IMR-90 (cell line): ENCODE measurements at regions not wholly inside any gene's neighbourhood (a gene's known extent, or its start where the extent isn't known, plus 50 kb on each side); places are given as distances from the start of the nearest gene placed in this dataset.

Experiments used
- ATAC-seq: fragments of 200-7000 bp; cut with Tn5 transposase; 2 replicates; pipeline ENCODE4 v1.9.1; 2020; ENCODE audit warnings: low read depth, mild to moderate bottlenecking, moderate library complexity
- BruUV-seq: library from RNA; stranded (reverse); fragments of 400-500 nt; replicated peaks from 2 replicates; lab custom pipeline; 2021; lab: Mats Ljungman, UMichigan
- CTCF ChIA-PET: fragments of 300-600 bp; formaldehyde crosslinking; extraction: SDS; loops from one replicate; lab custom pipeline; 2021; ENCODE audit warnings: antibody characterized with exemption; lab: Yijun Ruan, JAX
- POLR2A ChIA-PET: fragments of 300-600 bp; sonication (Branson Sonifier 250); formaldehyde crosslinking; loops from one replicate; lab custom pipeline; 2022; ENCODE audit warnings: antibody characterized with exemption; ENCODE audit not compliant: unreplicated experiment; lab: Charles Lee
- DNase-seq: peaks from one replicate; pipeline ENCODE4 v3.0.0; 2013
- H2AFZ ChIP-seq: replicated peaks from 2 replicates; pipeline ENCODE3; 2013; ENCODE audit warnings: low read length, mild to moderate bottlenecking; ENCODE audit not compliant: poor library complexity
- H2AK5ac ChIP-seq: 2 replicates; pipeline ENCODE4 v1.6.1; 2013; ENCODE audit warnings: low read depth, low read length, inconsistent platforms
- H2AK9ac ChIP-seq: replicated peaks from 2 replicates; pipeline ENCODE3; 2013; ENCODE audit warnings: mild to moderate bottlenecking, low read depth, low read length, moderate library complexity; ENCODE audit not compliant: poor library complexity
- H2BK120ac ChIP-seq: 2 replicates; pipeline ENCODE4 v1.6.1; 2013; ENCODE audit warnings: low read depth, low read length, inconsistent platforms
- H2BK15ac ChIP-seq: 3 replicates; pipeline ENCODE4 v1.6.1; 2013; ENCODE audit warnings: low read depth, low read length, inconsistent platforms
- H2BK20ac ChIP-seq: 2 replicates; pipeline ENCODE4 v1.6.1; 2013; ENCODE audit warnings: low read depth, mild to moderate bottlenecking, inconsistent platforms, low read length, moderate library complexity
- H2BK5ac ChIP-seq: 2 replicates; pipeline ENCODE4 v1.6.1; 2013; ENCODE audit warnings: mild to moderate bottlenecking, low read depth, low read length, inconsistent platforms; ENCODE audit not compliant: poor library complexity, severe bottlenecking
- H3K14ac ChIP-seq: replicated peaks from 2 replicates; pipeline ENCODE4 v1.6.1; 2013; ENCODE audit warnings: low read depth, low read length, inconsistent platforms
- H3K18ac ChIP-seq: 2 replicates; pipeline ENCODE4 v1.6.1; 2013; ENCODE audit warnings: low read depth, low read length, control low read depth
- H3K23ac ChIP-seq: 2 replicates; pipeline ENCODE4 v1.6.1; 2013; ENCODE audit warnings: low read depth, low read length, inconsistent platforms
- H3K27ac ChIP-seq: 2 replicates; pipeline ENCODE4 v1.5.1; 2013; ENCODE audit warnings: mild to moderate bottlenecking, control low read depth, low read length; ENCODE audit not compliant: insufficient read depth
- H3K27me3 ChIP-seq: 2 replicates; pipeline ENCODE4 v1.6.1; 2013; ENCODE audit warnings: low read length; ENCODE audit not compliant: control insufficient read depth, insufficient read depth
- H3K36me3 ChIP-seq: 2 replicates; pipeline ENCODE4 v1.6.1; 2013; ENCODE audit warnings: low read length, mixed read lengths; ENCODE audit not compliant: control insufficient read depth, insufficient read depth
- H3K4ac ChIP-seq: 2 replicates; pipeline ENCODE4 v1.6.1; 2013; ENCODE audit warnings: low read depth, low read length, inconsistent platforms
- H3K4me1 ChIP-seq: 2 replicates; pipeline ENCODE4 v1.6.1; 2013; ENCODE audit warnings: low read length, mixed read lengths; ENCODE audit not compliant: control insufficient read depth, insufficient read depth
- H3K4me2 ChIP-seq: 2 replicates; pipeline ENCODE4 v1.6.1; 2013; ENCODE audit warnings: low read depth, mild to moderate bottlenecking, control low read depth, low read length, moderate library complexity
- H3K4me3 ChIP-seq: 2 replicates; pipeline ENCODE4 v1.5.1; 2013; ENCODE audit warnings: low read depth, mild to moderate bottlenecking, control low read depth, low read length, moderate library complexity; ENCODE audit not compliant: insufficient read depth
- H3K56ac ChIP-seq: 2 replicates; pipeline ENCODE4 v1.6.1; 2013; ENCODE audit warnings: low read length, inconsistent platforms; ENCODE audit not compliant: insufficient read depth; ENCODE audit errors: extremely low read depth
- H3K79me1 ChIP-seq, 2 experiments: 2 replicates each; pipeline ENCODE4 v1.6.1; 2013; ENCODE audit warnings: low read length in 2 of 2, inconsistent platforms in 1 of 2, low read depth in 1 of 2
- H3K9ac ChIP-seq: 2 replicates; pipeline ENCODE4 v1.6.1; 2013; ENCODE audit warnings: low read depth, low read length, control low read depth
- H3K9me1 ChIP-seq: 2 replicates; pipeline ENCODE4 v1.6.1; 2013; ENCODE audit warnings: low read length, inconsistent platforms; ENCODE audit not compliant: insufficient read depth
- H3K9me3 ChIP-seq: 2 replicates; pipeline ENCODE4 v1.6.1; 2013; ENCODE audit warnings: low read length; ENCODE audit not compliant: control insufficient read depth, insufficient read depth
- H4K20me1 ChIP-seq: 2 replicates; pipeline ENCODE4 v1.6.1; 2013; ENCODE audit warnings: low read length, inconsistent platforms; ENCODE audit not compliant: insufficient read depth
- H4K5ac ChIP-seq: 2 replicates; pipeline ENCODE4 v1.6.1; 2013; ENCODE audit warnings: mild to moderate bottlenecking, low read depth, low read length, control low read depth
- H4K8ac ChIP-seq, 2 experiments: 2 replicates each; pipeline ENCODE4 v1.6.1; 2013; ENCODE audit warnings: low read depth in 2 of 2, low read length in 2 of 2, control low read depth in 1 of 2, inconsistent platforms in 1 of 2
- H4K91ac ChIP-seq: 2 replicates; pipeline ENCODE4 v1.6.1; 2013; ENCODE audit warnings: low read depth, low read length, inconsistent platforms; ENCODE audit not compliant: insufficient read depth
- CEBPB ChIP-seq: IDR thresholded peaks from 2 replicates; pipeline ENCODE4 v1.6.1; 2012; ENCODE audit warnings: low read depth, low read length, improper control_type of control experiment
- CHD1 ChIP-seq: IDR thresholded peaks from 2 replicates; pipeline ENCODE4 v1.6.1; 2012; ENCODE audit warnings: low read depth, low read length, improper control_type of control experiment
- FOS ChIP-seq: fragments of 150-350 bp; IDR thresholded peaks from 2 replicates; pipeline ENCODE4 v1.6.1; 2016; ENCODE audit warnings: low read depth, low read length
- MAFK ChIP-seq: IDR thresholded peaks from 2 replicates; pipeline ENCODE4 v1.6.1; 2012; ENCODE audit warnings: low read depth, low read length, improper control_type of control experiment
- MAZ ChIP-seq: IDR thresholded peaks from 2 replicates; pipeline ENCODE4 v1.6.1; 2012; ENCODE audit warnings: low read depth, mild to moderate bottlenecking, low read length, improper control_type of control experiment, moderate library complexity, borderline replicate concordance
- MXI1 ChIP-seq: IDR thresholded peaks from 2 replicates; pipeline ENCODE4 v1.6.1; 2012; ENCODE audit warnings: low read depth, mild to moderate bottlenecking, low read length, moderate library complexity, borderline replicate concordance
- NFE2L2 ChIP-seq: fragments of 150-350 bp; IDR thresholded peaks from 2 replicates; pipeline ENCODE4 v1.6.1; 2016; ENCODE audit warnings: low read depth, mild to moderate bottlenecking, low read length
- POLR2A ChIP-seq: IDR thresholded peaks from 2 replicates; pipeline ENCODE4 v1.6.1; 2012; ENCODE audit warnings: mild to moderate bottlenecking, low read depth, low read length
- RAD21 ChIP-seq: IDR thresholded peaks from 2 replicates; pipeline ENCODE4 v1.6.1; 2012; ENCODE audit warnings: low read length, improper control_type of control experiment
- RCOR1 ChIP-seq: IDR thresholded peaks from 2 replicates; pipeline ENCODE4 v1.6.1; 2012; ENCODE audit warnings: mild to moderate bottlenecking, low read length, improper control_type of control experiment; ENCODE audit not compliant: insufficient replicate concordance
- RFX5 ChIP-seq: IDR thresholded peaks from 2 replicates; pipeline ENCODE4 v1.8.0; 2012; ENCODE audit warnings: low read depth, mild to moderate bottlenecking, low read length, moderate library complexity
- SMC3 ChIP-seq: fragments of 150-350 bp; IDR thresholded peaks from 2 replicates; pipeline ENCODE4 v1.6.1; 2016; ENCODE audit warnings: low read depth, mild to moderate bottlenecking, antibody characterized with exemption, low read length, moderate library complexity
- WGBS, 2 experiments: methylation state at CpG; one replicate each; pipeline versions ENCODE4 v1.1.5 to v1.1.7; 2013; ENCODE audit warnings: missing lambda C conversion rate in 2 of 2; ENCODE audit not compliant: insufficient read length in 1 of 2; ENCODE audit errors: extremely low coverage in 2 of 2; 5-methylcytosine and 5-hydroxymethylcytosine counted together
- dilution Hi-C: fragments of 300-500 bp; cut with HindIII; formaldehyde crosslinking; loops from one replicate; pipeline ENCODE4 v1.14.3; 2018; ENCODE audit warnings: low sequenced_read_pairs; ENCODE audit not compliant: unreplicated experiment
- in situ Hi-C: fragments of 300-500 bp; cut with MboI; formaldehyde crosslinking; loops from 3 replicates; pipeline ENCODE4 v1.14.3; 2019; ENCODE audit warnings: low sequenced_read_pairs, inconsistent platforms, mixed read lengths
- intact Hi-C: fragments of 100-400 bp; cut with micrococcal nuclease; formaldehyde crosslinking; loops from 2 replicates; pipeline ENCODE4 v1.10.0; 2022
- TF ChIP-seq, protein P1 (sequence below): fragments of 150-350 bp; IDR thresholded peaks from 2 replicates; pipeline ENCODE4 v1.6.1; 2016; ENCODE audit warnings: low read depth, mild to moderate bottlenecking, low read length, moderate library complexity, borderline replicate concordance
- TF ChIP-seq, protein P2 (sequence below): fragments of 150-350 bp; IDR thresholded peaks from 2 replicates; pipeline ENCODE4 v1.6.1; 2017; ENCODE audit warnings: mild to moderate bottlenecking, antibody characterized with exemption, low read length, low read depth
- TF ChIP-seq, protein P3 (sequence below): conservative IDR thresholded peaks from 2 replicates; pipeline ENCODE4 v1.5.1; 2012; ENCODE audit warnings: mild to moderate bottlenecking, low read depth, low read length, improper control_type of control experiment

DNA sequence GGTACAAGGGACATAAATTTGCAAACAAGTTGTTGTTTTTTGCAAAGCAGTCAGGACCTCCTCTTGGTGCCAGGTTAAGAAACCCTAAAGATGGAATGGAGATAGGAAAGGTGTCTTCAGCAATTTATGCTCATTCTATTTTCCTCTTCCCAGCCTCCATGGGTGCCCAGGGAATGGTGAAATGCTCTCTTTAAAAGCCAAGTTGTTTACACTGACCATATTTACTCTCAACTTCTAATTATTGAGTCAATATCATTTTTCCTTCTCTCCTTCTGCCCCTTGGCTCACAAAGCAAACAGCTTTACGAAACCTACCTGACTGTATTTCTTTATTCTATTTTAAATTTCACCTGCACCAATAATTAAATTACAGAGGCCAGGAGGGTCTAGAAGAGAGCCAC lies 138.5 kb upstream of the IRX3 start (continued):
- TF ChIP-seq MAZ: no peak

DNA sequence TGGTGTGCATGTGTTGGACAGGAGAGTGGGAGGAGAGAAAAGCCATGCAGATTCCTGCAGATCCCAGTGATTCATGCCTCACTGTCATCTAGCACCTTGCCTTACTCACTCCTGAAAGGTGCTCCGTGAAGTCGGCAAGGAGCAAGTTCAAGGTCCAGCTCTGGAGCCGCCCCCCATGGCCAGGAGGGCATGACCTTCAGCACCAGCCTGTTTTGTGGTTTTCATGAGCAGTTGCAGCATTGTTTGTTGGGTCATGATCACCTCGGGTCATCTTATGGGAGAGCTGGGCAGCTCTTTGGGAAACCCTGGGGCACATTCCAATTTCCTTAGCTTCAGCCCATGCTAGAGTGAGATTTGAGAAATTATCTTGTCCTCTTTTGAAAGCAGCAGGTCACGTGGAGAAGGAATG lies 137.5 kb upstream of the IRX3 start:
- Histone ChIP-seq H3K9ac (no peak overlapping the region), H2AK5ac (no peak overlapping the region), H2BK15ac (no peak overlapping the region), H2AFZ (no peak overlapping the region), H3K4ac (no peak overlapping the region), H4K8ac (no peak overlapping the region), H3K9me3 (no peaks in the 10 kb centered on the region), H3K36me3 (no peaks in the 10 kb centered on the region), H2BK20ac (no peak overlapping the region), H2BK5ac (no peak overlapping the region), H3K18ac (no peak overlapping the region), H4K20me1 (no peaks in the 10 kb centered on the region), H3K9me1 (no peaks in the 10 kb centered on the region), H4K5ac (no peak overlapping the region), H3K4me2 (no peak overlapping the region), H3K23ac (no peak overlapping the region), H2AK9ac (no peak overlapping the region), H3K79me1 (no peaks in the 10 kb centered on the region), H3K27me3 (no peaks in the 10 kb centered on the region; the same call in 1 of the 2 replicates), H2BK120ac (no peak overlapping the region), H4K91ac (no peak overlapping the region), H3K56ac (no peak overlapping the region), H3K4me3 (no peak overlapping the region), H3K4me1 (no peaks in the 10 kb centered on the region), H3K27ac (no peak overlapping the region), H3K14ac (no peak overlapping the region)
- ChIA-PET POLR2A (no interaction called here), CTCF (no interaction called here)
- dilution Hi-C loops (no loop called here), in situ Hi-C loops (no loop called here), intact Hi-C loops (no loop called here)
- no peak for DNase-seq
- no TSS peak for BruUV-seq
- WGBS, 2 experiments: 44% methylated on average over 2 of the region's 5 CpGs; no CpG with 5 or more reads in 1 of the 2 experiments
- no peak for ATAC-seq
- TF ChIP-seq POLR2A (no peak), RAD21 (no peak), MXI1 (no peak), CHD1 (no peak), RFX5 (no peak), NFE2L2 (no peak), RCOR1 (no peak), MAFK (no peak), FOS (no peak), CEBPB (no peak), SMC3 (no peak), MAZ (no peak)
- TF ChIP-seq, protein P1, sequence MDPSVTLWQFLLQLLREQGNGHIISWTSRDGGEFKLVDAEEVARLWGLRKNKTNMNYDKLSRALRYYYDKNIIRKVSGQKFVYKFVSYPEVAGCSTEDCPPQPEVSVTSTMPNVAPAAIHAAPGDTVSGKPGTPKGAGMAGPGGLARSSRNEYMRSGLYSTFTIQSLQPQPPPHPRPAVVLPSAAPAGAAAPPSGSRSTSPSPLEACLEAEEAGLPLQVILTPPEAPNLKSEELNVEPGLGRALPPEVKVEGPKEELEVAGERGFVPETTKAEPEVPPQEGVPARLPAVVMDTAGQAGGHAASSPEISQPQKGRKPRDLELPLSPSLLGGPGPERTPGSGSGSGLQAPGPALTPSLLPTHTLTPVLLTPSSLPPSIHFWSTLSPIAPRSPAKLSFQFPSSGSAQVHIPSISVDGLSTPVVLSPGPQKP: no peak
- TF ChIP-seq, protein P2, sequence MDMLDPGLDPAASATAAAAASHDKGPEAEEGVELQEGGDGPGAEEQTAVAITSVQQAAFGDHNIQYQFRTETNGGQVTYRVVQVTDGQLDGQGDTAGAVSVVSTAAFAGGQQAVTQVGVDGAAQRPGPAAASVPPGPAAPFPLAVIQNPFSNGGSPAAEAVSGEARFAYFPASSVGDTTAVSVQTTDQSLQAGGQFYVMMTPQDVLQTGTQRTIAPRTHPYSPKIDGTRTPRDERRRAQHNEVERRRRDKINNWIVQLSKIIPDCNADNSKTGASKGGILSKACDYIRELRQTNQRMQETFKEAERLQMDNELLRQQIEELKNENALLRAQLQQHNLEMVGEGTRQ: no peak
- TF ChIP-seq, protein P3, sequence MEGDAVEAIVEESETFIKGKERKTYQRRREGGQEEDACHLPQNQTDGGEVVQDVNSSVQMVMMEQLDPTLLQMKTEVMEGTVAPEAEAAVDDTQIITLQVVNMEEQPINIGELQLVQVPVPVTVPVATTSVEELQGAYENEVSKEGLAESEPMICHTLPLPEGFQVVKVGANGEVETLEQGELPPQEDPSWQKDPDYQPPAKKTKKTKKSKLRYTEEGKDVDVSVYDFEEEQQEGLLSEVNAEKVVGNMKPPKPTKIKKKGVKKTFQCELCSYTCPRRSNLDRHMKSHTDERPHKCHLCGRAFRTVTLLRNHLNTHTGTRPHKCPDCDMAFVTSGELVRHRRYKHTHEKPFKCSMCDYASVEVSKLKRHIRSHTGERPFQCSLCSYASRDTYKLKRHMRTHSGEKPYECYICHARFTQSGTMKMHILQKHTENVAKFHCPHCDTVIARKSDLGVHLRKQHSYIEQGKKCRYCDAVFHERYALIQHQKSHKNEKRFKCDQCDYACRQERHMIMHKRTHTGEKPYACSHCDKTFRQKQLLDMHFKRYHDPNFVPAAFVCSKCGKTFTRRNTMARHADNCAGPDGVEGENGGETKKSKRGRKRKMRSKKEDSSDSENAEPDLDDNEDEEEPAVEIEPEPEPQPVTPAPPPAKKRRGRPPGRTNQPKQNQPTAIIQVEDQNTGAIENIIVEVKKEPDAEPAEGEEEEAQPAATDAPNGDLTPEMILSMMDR: no peak
